Breast epithelium (tissue), 4 donors: ENCODE measurements at regions not wholly inside any gene's neighbourhood (a gene's known extent, or its start where the extent isn't known, plus 50 kb on each side); places are given as distances from the start of the nearest gene placed in this dataset.
A peak's percentile ranks its signal among the peaks of the same experiment; 100 is the strongest.

ENCODE experiments used
- DNase-seq, 2 donors: peaks; one replicate each; pipeline ENCODE4 v3.0.0-alpha.2; 2019; ENCODE audit warnings: low spot score in 2 of 2
- H3K27ac ChIP-seq, 2 donors: fragments of 200-600 bp; sonication (generic) in 1 of 2; one replicate each; pipeline ENCODE4 v1.5.1; 2016 to 2019; ENCODE audit warnings: mild to moderate bottlenecking in 1 of 2
- H3K27me3 ChIP-seq, 2 donors: fragments of 200-600 bp; sonication (generic) in 1 of 2; one replicate each; pipeline versions ENCODE4 v1.5.1 to v1.6.0; 2017 to 2019; ENCODE audit warnings: control low read depth in 1 of 2, mild to moderate bottlenecking in 1 of 2
- H3K36me3 ChIP-seq: fragments of 200-600 bp; one replicate; pipeline ENCODE4 v1.5.1; 2019
- H3K4me1 ChIP-seq, 2 donors: fragments of 200-600 bp; sonication (generic); one replicate each; pipeline ENCODE4 v1.5.1; 2016 to 2019; ENCODE audit warnings: control low read depth in 1 of 2
- H3K4me3 ChIP-seq, 3 donors: fragments of 200-600 bp; sonication (generic); 1 replicate in 2 of 3; 2 replicates in 1 of 3; pipeline ENCODE4 v1.5.1; 2016 to 2019; ENCODE audit warnings: mild to moderate bottlenecking in 3 of 3, moderate library complexity in 2 of 3
- H3K9me3 ChIP-seq, 2 donors: fragments of 200-600 bp; sonication (generic) in 1 of 2; one replicate each; pipeline ENCODE4 v1.5.1; 2016 to 2019; ENCODE audit warnings: control low read depth in 1 of 2
- POLR2A ChIP-seq: fragments of 450-650 bp; IDR thresholded peaks from one replicate; pipeline ENCODE4 v1.6.1; 2016; ENCODE audit warnings: antibody characterized with exemption, mild to moderate bottlenecking, moderate library complexity
- POLR2AphosphoS5 ChIP-seq, 3 donors: sonication (generic); formaldehyde crosslinking; IDR thresholded peaks; one replicate each; pipeline ENCODE4 v1.6.1; 2017; ENCODE audit warnings: antibody characterized with exemption in 3 of 3
- intact Hi-C: fragments of 100-400 bp; cut with DNase I; formaldehyde crosslinking; loops from one replicate; pipeline ENCODE4 v1.15.1; 2023; ENCODE audit warnings: low total_unique reads
- TF ChIP-seq, protein P1 (sequence below), 3 donors: fragments of 450-650 bp; IDR thresholded peaks; one replicate each; pipeline ENCODE4 v1.5.1; 2016 to 2017; ENCODE audit warnings: antibody characterized with exemption in 3 of 3, mild to moderate bottlenecking in 3 of 3, moderate library complexity in 3 of 3

DNA sequence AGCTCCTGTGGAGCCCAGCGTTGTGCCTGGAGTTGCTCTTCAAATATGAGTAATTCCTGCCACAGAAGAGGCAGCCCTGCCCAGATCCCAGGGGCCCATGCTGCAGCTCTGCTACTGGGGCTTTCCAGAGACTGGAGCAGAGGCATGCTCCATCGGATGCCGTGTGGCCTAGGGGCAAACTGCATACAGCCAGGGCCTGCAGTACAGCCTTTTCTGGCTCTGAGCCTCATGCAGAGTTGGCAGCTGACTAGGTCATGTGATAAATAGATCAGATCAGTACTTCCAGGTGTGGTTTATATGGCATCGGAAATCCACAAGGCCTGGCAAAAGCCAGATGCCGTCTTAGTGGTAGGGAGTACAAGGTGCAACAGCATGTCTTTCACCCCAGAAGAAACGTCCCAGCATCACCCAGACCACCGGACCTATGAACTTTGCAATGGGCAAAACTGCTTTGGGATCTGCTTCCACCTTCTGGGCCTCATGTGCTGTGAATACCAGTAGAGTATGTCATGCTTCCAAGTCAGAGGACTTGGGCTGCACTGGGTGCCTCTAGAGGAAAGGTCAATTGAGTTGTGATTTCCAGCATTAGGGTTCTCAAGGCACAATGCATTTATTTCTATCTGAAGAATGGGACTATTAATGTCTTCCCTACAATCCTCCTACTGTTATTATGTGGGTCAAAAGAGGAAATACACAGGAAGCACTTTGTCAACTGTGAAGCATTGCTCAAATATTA lies 250.7 kb upstream of the ZNF32 start:
- Histone ChIP-seq H3K9me3 (no peaks in the 10 kb centered on the region), H3K27me3 (no peaks in the 10 kb centered on the region), H3K4me3 (no peak overlapping the region), H3K27ac (no peak overlapping the region), H3K36me3 (no peaks in the 10 kb centered on the region), H3K4me1 (no peaks in the 10 kb centered on the region)
- TF ChIP-seq POLR2AphosphoS5 (IDR thresholded peaks at IDR 0.05) (no peak), POLR2A (no peak)
- TF ChIP-seq, protein P1, sequence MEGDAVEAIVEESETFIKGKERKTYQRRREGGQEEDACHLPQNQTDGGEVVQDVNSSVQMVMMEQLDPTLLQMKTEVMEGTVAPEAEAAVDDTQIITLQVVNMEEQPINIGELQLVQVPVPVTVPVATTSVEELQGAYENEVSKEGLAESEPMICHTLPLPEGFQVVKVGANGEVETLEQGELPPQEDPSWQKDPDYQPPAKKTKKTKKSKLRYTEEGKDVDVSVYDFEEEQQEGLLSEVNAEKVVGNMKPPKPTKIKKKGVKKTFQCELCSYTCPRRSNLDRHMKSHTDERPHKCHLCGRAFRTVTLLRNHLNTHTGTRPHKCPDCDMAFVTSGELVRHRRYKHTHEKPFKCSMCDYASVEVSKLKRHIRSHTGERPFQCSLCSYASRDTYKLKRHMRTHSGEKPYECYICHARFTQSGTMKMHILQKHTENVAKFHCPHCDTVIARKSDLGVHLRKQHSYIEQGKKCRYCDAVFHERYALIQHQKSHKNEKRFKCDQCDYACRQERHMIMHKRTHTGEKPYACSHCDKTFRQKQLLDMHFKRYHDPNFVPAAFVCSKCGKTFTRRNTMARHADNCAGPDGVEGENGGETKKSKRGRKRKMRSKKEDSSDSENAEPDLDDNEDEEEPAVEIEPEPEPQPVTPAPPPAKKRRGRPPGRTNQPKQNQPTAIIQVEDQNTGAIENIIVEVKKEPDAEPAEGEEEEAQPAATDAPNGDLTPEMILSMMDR (IDR thresholded peaks at IDR 0.05) = no peak
- DNase-seq = peak in 1 of 2 donors; percentile 23
- intact Hi-C loops = loop anchor here (5.0 kb wide), 1 partner anchor 593 kb away; no protein-coding TSS in a partner anchor

DNA sequence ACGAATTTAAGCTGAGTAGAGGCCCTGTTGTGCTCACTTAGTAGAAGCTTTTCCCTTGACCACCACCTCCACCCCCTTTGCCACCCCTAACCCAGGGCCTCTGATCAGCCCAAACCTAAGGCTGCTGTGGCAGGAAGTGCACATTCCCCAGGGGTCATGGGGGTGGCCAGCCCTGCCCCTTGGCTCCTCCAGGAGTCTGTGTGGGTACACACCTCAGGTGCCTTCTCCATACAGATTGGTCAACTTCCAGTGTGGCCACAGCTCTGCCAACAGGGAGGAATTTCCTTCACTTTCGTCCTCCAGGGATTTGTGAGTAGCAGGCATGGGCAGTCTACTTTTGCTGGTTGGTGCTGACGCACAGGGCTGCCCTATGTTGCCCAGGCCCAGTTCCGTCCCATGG lies 249.9 kb upstream of the ZNF32 start:
- Histone ChIP-seq H3K36me3 (no peaks in the 10 kb centered on the region), H3K27me3 (no peaks in the 10 kb centered on the region), H3K4me1 (no peaks in the 10 kb centered on the region), H3K4me3 (no peak overlapping the region), H3K9me3 (no peaks in the 10 kb centered on the region), H3K27ac (peak overlapping the region in 1 of 2 donors; percentile 10)
- no peak for TF ChIP-seq POLR2A
- TF ChIP-seq, protein P1 (IDR thresholded peaks at IDR 0.05) = no peak
- no peak for TF ChIP-seq POLR2AphosphoS5 (IDR thresholded peaks at IDR 0.05)
- intact Hi-C loops = loop anchor here (5.0 kb wide), 1 partner anchor 594 kb away; no protein-coding TSS in a partner anchor
- no peak for DNase-seq

DNA sequence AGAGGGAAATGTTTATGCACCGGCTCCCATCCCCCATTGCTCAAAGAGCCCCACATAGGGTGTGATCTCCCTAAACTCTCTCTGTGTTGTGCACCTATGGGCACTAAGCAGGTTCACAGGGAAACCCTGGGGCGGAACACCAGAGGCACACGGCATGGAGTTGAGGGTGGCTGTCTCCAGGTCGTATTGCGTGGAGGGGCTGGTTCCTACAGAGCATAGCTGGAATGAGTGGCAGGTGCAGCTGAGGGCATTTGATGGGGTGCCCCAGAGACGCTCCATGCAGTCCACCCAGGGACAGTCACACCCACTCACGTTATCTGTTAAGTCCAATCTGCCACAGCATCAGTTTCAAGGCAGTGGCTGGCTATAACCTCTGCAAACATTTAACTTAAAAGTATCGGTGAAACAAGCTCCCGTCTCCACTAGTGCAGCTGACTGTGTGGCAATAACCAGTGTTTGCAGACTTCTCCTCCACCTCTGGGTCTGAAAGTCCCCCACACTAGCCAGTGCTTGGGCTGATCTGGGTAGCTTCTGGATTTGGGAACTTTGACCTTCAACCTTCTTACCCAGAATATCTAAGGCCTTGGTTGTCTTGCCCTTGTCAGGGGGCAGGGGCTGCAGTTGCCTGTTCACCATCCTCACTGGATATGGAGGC lies 249.2 kb upstream of the ZNF32 start:
- TF ChIP-seq POLR2AphosphoS5 (IDR thresholded peaks at IDR 0.05) (no peak), POLR2A (no peak)
- TF ChIP-seq, protein P1 (IDR thresholded peaks at IDR 0.05) = no peak
- Histone ChIP-seq H3K27ac (no peak overlapping the region), H3K9me3 (no peaks in the 10 kb centered on the region), H3K27me3 (no peaks in the 10 kb centered on the region), H3K36me3 (no peaks in the 10 kb centered on the region), H3K4me1 (no peaks in the 10 kb centered on the region), H3K4me3 (no peak overlapping the region)
- intact Hi-C loops = loop anchor here (5.0 kb wide), 1 partner anchor 594 kb away; no protein-coding TSS in a partner anchor
- DNase-seq = no peak

DNA sequence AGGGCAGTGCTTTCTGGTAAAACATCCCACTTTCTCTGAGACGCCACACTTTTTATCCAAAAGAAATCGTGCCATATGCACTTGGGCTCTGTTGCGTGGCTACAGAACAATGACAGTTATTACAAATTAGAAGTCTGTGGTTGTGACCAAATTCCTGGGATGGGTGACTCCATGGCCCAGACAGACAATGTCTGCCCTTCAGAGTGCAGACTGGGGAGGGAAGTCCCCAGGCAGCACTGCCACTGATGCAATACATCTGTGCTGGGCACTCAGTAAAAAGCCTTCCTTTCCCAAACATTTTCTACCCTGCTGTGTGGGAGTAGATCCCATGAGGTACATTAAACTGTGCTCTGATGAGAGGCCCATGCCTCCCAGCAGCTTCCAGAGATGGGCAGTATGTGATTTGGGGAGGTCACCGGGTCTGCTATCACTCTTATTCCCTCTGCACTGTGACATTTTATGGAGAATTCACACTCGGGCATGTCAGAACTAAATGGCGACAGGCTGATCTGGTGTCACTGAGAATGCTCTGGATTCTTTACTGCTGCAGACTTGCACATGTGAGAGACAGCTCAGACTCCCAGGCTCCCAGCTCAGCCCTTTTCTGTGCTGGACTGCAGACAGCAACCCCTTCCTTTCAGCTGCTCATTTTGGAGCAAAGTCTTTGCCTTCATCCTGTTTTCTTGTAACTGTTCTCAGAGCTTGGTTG lies 243.5 kb upstream of the ZNF32 start:
- Histone ChIP-seq H3K27me3 (no peaks in the 10 kb centered on the region), H3K4me1 (no peaks in the 10 kb centered on the region), H3K27ac (peak overlapping the region in 1 of 2 donors; percentile 21), H3K4me3 (no peak overlapping the region), H3K9me3 (no peaks in the 10 kb centered on the region), H3K36me3 (no peaks in the 10 kb centered on the region)
- intact Hi-C loops = no loop called here
- DNase-seq = no peak
- no peak for TF ChIP-seq POLR2AphosphoS5 (IDR thresholded peaks at IDR 0.05)
- no peak for TF ChIP-seq POLR2A
- TF ChIP-seq, protein P1 (IDR thresholded peaks at IDR 0.05) = no peak
